Fibroblast of pulmonary artery (primary cell): ENCODE measurements at regions not wholly inside any gene's neighbourhood (a gene's known extent, or its start where the extent isn't known, plus 50 kb on each side); places are given as distances from the start of the nearest gene placed in this dataset.

Experiments
- DNase-seq: peaks from one replicate; pipeline ENCODE4 v3.0.0-alpha.2; 2010; ENCODE audit warnings: low read depth
- H3K4me3 ChIP-seq: replicated peaks from 2 replicates; pipeline ENCODE4 v1.5.1; 2011; ENCODE audit warnings: low read depth, mild to moderate bottlenecking, control low read depth, low read length, moderate library complexity
- TF ChIP-seq, protein P1 (sequence below): IDR thresholded peaks from 2 replicates; pipeline ENCODE4 v1.5.1; 2011; ENCODE audit warnings: mild to moderate bottlenecking, control low read depth, low read length, inconsistent platforms; ENCODE audit errors: missing control alignments

DNA sequence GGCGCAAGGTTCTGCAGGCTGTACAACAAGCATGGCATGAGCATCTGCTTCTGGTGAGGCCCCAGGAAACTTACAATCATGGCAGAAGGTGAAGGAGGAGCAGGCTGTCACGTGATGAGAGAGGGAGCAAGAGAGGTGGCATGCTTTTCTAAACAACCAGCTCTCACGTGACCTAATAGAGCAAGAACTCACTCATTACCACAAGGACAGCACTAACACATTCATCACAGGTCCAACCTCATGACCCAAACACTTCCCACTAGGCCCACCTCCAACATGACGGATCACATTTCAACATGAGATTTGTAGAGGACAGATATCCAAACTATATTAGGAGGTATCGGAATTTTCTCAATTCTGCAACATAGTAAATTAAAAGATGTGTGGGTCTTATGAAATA is 108.8 kb upstream of the DLX2 start:
- no peak for DNase-seq
- no peak overlapping the region for H3K4me3 ChIP-seq
- TF ChIP-seq, protein P1, sequence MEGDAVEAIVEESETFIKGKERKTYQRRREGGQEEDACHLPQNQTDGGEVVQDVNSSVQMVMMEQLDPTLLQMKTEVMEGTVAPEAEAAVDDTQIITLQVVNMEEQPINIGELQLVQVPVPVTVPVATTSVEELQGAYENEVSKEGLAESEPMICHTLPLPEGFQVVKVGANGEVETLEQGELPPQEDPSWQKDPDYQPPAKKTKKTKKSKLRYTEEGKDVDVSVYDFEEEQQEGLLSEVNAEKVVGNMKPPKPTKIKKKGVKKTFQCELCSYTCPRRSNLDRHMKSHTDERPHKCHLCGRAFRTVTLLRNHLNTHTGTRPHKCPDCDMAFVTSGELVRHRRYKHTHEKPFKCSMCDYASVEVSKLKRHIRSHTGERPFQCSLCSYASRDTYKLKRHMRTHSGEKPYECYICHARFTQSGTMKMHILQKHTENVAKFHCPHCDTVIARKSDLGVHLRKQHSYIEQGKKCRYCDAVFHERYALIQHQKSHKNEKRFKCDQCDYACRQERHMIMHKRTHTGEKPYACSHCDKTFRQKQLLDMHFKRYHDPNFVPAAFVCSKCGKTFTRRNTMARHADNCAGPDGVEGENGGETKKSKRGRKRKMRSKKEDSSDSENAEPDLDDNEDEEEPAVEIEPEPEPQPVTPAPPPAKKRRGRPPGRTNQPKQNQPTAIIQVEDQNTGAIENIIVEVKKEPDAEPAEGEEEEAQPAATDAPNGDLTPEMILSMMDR, result no peak

DNA sequence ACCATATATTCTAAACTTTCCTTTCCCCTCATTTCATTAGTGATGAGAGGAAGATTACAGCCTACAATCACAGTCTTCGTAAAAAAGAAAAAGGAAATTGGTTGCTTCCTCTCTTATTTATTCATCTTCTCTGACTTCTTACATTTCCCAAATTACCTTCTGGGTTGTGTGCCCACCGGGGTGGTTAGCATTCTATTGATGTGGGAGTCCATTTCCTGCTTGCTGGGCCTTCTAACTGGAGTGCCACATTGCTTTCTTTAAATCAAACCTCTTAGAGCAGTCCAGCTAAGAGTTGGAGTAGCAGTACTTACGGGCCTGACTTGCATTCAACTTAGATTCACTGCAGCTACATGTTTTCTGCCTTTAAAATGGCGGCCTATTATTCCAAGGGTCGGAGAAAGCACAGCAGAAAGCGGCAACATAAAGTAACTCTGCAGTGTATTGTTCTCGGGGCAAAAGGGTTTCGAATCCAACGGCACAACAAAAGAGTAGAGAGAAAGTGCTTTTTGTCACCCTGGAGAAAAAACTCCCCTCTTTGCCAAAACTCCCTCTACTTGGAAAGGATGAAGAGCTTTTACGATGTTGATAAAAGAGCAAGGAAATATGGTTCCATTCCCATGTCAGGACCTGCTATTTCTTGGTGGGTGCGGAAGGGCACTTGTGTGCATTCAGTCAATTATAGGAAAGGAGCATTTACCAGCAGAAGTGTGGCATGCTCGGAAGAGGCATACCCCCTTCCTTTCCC is 110.6 kb upstream of the DLX2 start:
- TF ChIP-seq, protein P1, result no peak
- no peak for DNase-seq
- no peak overlapping the region for H3K4me3 ChIP-seq

DNA sequence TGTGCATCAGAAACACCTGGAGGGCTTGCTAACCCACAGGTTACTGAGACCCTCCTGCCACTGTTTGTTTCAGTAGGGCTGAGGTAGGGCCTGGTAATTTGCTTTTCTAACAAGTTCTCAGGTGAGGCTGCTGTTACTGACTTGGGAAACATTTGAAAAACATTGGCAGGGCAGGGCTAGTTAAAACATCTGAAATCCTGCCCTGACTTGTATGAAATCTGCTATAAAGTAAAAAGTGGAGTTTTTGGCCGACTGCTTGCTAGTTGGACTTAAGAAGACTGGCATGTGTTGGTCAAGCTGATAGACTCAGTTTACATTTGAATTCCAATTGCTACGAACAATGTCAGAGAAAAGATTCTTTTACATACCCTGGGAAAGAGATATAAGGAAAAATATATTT is 111.6 kb upstream of the DLX2 start:
- no peak for DNase-seq
- TF ChIP-seq, protein P1, result no peak
- H3K4me3 ChIP-seq, result no peak overlapping the region

DNA sequence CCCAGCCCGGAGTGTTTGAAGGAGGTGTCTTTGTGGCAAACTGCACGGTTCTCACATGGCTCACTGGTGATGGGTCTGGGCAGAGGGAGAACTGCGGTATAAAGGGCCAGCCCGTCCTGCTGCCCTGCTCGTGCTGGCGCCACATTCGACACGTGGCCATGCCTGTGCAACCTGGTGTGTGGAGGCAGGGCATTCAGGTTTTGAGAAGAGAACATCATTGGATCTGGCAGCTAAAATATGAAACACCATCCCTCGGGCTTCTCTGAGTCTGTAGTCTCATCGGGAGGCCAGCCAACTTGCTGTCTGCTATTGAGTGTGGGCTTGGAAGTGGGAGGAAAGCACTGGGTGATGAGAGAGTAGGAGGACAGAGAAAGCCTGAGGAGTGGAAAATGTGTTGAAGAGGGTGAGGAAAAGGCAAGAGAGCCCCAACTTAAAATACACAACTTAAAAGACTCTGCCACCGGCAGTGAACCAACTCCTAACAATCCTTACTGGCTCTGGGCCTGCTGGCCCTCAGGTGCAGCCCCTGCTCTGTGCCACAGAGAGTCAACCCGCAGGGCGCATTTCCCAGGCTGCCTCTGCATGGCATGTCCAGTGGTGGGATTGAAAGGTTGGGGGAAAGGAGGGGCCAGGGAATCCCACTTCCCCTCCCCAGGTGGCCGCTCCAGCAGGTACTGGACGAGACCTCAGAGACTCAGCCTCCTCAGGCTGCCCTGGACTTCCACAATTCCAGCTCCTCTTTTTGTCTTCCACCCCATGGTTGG is 112.7 kb upstream of the DLX2 start:
- TF ChIP-seq, protein P1, result no peak
- H3K4me3 ChIP-seq, result no peak overlapping the region
- DNase-seq, result peak; percentile 44

DNA sequence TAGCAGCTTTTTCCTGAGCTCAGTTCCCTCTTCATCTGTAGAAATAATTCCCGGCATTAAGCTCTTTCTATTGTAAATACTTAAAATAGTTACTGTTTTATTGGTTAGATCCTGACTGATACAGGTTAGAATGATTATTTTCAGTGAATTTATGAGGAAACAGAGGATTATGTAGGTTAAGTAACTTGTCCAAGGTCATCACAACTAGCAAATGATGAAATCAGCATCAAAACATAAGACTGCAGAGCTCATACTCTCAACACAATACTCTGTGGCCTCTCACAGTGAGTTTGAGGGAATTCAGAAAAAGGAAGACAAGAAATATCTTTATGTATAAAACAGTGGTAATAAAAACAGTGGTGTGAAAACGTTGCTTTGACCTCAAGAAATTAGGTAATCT is 113.2 kb upstream of the DLX2 start:
- TF ChIP-seq, protein P1, result no peak
- DNase-seq, result no peak

DNA sequence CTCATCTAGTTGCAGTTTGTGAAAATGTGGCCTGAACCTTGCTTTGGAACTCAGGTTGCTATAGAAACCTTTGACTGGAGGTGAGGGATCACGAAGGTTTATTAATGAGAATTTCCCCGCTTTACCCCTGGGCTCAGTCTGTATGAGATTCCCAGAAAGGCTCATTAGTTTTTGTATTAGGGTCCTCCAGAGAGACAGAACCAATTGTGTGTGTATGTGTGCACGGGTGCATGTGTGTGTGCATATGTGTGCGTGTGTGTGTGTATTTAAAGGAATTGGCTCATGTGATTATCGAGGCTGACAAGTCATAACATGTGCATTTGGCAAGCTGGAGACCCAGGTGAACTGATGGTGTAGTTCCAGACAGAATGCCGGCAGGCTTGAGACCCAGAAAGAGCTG is 113.8 kb upstream of the DLX2 start:
- TF ChIP-seq, protein P1, result no peak
- no peak overlapping the region for H3K4me3 ChIP-seq
- DNase-seq, result no peak

More for the DNA sequence above, 113.2 kb upstream of the DLX2 start:
- H3K4me3 ChIP-seq, result no peak overlapping the region
